BE2C (cell line): ENCODE measurements at regions not wholly inside any gene's neighbourhood (a gene's known extent, or its start where the extent isn't known, plus 50 kb on each side); places are given as distances from the start of the nearest gene placed in this dataset.
A peak's percentile ranks its signal among the peaks of the same experiment; 100 is the strongest.

ENCODE experiments used
- DNase-seq: peaks from one replicate; pipeline ENCODE4 v3.0.0-alpha.2; 2020
- H3K27me3 ChIP-seq: fragments of 250-450 bp; sonication (Bioruptor Pico); 2 replicates; pipeline ENCODE4 v1.5.1; 2020; ENCODE audit warnings: mild to moderate bottlenecking
- H3K36me3 ChIP-seq: fragments of 250-450 bp; sonication (Bioruptor Pico); 2 replicates; pipeline ENCODE4 v1.5.1; 2020; ENCODE audit warnings: mild to moderate bottlenecking
- H3K4me1 ChIP-seq: fragments of 250-450 bp; sonication (Bioruptor Pico); 2 replicates; pipeline ENCODE4 v1.5.1; 2020
- H3K4me3 ChIP-seq: 2 replicates; pipeline ENCODE4 v1.5.1; 2011; ENCODE audit warnings: low read depth, low read length
- H3K9me3 ChIP-seq: fragments of 250-450 bp; sonication (Bioruptor Pico); 2 replicates; pipeline ENCODE4 v1.5.1; 2020
- CTCF ChIP-seq: IDR thresholded peaks from 2 replicates; pipeline ENCODE4 v1.5.1; 2012; ENCODE audit warnings: mild to moderate bottlenecking, low read depth, low read length

- no peak overlapping the region for H3K4me3 ChIP-seq
- no peak for TF ChIP-seq CTCF
- no peaks in the 10 kb centered on the region for H3K9me3 ChIP-seq
- H3K4me1 ChIP-seq, result peaks cover 9% of the 10 kb centered on the region
- no peaks in the 10 kb centered on the region for H3K27me3 ChIP-seq
- peak; percentile 24 for DNase-seq
- no peaks in the 10 kb centered on the region; the same call in 1 of the 2 replicates for H3K36me3 ChIP-seq
Observed at GRCh38 chr10:113335592-113335991, 217.3 kb upstream of the HABP2 start.

- no peak for DNase-seq
- no peak overlapping the region for H3K4me3 ChIP-seq
Observed at GRCh38 chr10:113336549-113337130, 216.2 kb upstream of the HABP2 start.

GRCh38 chr10:113337142-113337541, 215.7 kb upstream of the HABP2 start:
- H3K9me3 ChIP-seq, result no peaks in the 10 kb centered on the region
- peaks cover 9% of the 10 kb centered on the region for H3K4me1 ChIP-seq
- no peaks in the 10 kb centered on the region; the same call in 1 of the 2 replicates for H3K36me3 ChIP-seq
- TF ChIP-seq CTCF, result no peak
- H3K27me3 ChIP-seq, result no peaks in the 10 kb centered on the region
- DNase-seq, result no peak
- no peak overlapping the region for H3K4me3 ChIP-seq

More at GRCh38 chr10:113336549-113337130, 216.2 kb upstream of the HABP2 start:
- TF ChIP-seq CTCF, result no peak
- no peaks in the 10 kb centered on the region for H3K27me3 ChIP-seq
- peaks cover 9% of the 10 kb centered on the region for H3K4me1 ChIP-seq
- H3K36me3 ChIP-seq, result no peaks in the 10 kb centered on the region; the same call in 1 of the 2 replicates
- H3K9me3 ChIP-seq, result no peaks in the 10 kb centered on the region

- no peaks in the 10 kb centered on the region; the same call in 1 of the 2 replicates for H3K36me3 ChIP-seq
- H3K4me3 ChIP-seq, result no peak overlapping the region
- H3K27me3 ChIP-seq, result no peaks in the 10 kb centered on the region
- DNase-seq, result no peak
- H3K4me1 ChIP-seq, result peaks cover 9% of the 10 kb centered on the region
- no peak for TF ChIP-seq CTCF
- H3K9me3 ChIP-seq, result no peaks in the 10 kb centered on the region
Observed at GRCh38 chr10:113339121-113339520, 213.7 kb upstream of the HABP2 start.

GRCh38 chr10:113340282-113340681, 212.6 kb upstream of the HABP2 start:
- peaks cover 9% of the 10 kb centered on the region for H3K4me1 ChIP-seq
- H3K27me3 ChIP-seq, result no peaks in the 10 kb centered on the region
- no peak for TF ChIP-seq CTCF
- no peaks in the 10 kb centered on the region for H3K9me3 ChIP-seq
- no peak overlapping the region for H3K4me3 ChIP-seq
- no peaks in the 10 kb centered on the region; the same call in 1 of the 2 replicates for H3K36me3 ChIP-seq
- no peak for DNase-seq

- no peak for DNase-seq
- no peaks in the 10 kb centered on the region for H3K27me3 ChIP-seq
Observed at GRCh38 chr10:113341138-113341537, 211.7 kb upstream of the HABP2 start.

More at GRCh38 chr10:113341138-113341537, 211.7 kb upstream of the HABP2 start:
- Histone ChIP-seq H3K36me3 (no peaks in the 10 kb centered on the region), H3K4me1 (peaks cover 9% of the 10 kb centered on the region), H3K4me3 (no peak overlapping the region), H3K9me3 (no peaks in the 10 kb centered on the region)
- TF ChIP-seq CTCF, result no peak
